GM18868 (cell line): ENCODE measurements at regions not wholly inside any gene's neighbourhood (a gene's known extent, or its start where the extent isn't known, plus 50 kb on each side); places are given as distances from the start of the nearest gene placed in this dataset.

Source experiments
- ATAC-seq: cut with Tn5 transposase; IDR thresholded peaks from one replicate; pipeline ENCODE4 v1.9.1; 2021; ENCODE audit warnings: mild to moderate bottlenecking, moderate library complexity; ENCODE audit not compliant: unreplicated experiment

GRCh38 chr16:79498928-79499327, 101.6 kb downstream of the MAF start:
- ATAC-seq, result no peak

DNA sequence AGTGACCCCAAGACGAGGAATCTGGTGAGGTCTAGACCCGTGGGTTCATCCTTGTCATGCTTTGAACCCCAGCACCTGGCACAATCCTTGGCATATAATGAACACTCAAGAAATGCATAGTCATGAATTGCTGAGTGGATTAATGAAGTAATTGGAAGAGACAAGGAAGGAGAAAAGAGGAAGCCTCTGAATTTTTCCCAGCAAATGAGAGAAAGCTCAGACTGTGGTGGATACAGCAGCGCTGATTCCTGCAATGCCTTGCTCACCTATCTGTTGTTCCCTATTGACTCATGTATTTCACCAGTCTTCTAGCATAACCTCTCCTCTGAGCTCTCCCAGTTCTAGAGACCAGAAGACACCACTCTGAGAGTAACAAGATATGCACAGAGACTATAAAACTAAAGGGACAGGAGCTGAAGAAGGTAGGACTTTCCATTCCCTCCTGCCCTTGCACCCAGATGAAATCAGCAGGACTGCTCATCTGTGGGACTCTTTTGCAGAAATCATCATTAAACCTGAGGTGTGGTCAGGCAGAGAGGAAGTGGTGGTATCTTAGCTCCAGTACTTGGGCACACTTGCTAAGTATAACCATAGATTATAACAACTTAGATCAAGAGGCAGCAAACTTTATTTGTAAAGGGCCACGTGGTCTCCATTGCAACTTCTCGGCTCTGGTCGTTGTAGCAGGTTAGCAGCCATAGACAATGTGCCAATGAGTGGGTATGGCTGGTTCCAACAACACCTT, 102.8 kb downstream of the MAF start:
- ATAC-seq, result no peak

GRCh38 chr16:79493911-79494310, 106.6 kb downstream of the MAF start:
- no peak for ATAC-seq

DNA sequence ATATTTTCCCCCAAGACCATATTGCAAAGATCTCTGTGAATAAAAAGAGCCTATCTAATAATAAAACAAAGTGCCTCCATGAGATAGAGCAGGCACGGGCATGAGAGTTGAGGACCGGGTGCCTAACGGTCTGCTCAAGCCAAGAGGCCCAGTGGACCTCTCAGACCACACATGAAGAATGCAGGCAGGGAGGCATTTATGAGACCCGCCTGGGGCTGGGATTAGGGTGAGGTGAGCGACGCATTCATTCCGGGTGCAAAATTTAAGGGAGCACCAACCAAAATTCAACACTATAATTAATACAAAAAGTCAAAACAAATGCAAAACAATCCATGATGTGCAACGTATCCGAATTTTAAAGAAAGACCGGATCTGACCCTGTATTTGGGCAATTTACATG, 108.5 kb downstream of the MAF start:
- ATAC-seq, result no peak

DNA sequence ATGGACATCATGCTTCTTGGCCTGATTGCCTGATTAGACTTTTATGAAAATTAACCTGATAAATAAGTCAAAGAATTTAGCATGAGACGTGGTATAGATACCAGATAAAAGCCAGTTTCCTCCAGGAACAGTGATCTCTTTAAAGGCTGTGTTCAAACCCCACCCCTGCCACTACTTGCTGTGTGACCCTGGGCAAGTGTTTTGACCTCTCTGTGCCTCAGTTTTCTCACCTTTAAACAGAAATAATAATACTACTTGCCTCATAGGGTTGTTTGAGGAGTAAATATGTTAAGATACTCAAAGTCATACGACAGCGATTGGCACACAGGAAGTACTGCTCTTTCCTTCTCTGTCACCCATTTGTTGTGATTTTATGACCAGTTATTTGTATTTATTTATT, 115.5 kb downstream of the MAF start:
- no peak for ATAC-seq

- no peak for ATAC-seq
Measured at GRCh38 chr16:79484237-79484636, 116.3 kb downstream of the MAF start.

DNA sequence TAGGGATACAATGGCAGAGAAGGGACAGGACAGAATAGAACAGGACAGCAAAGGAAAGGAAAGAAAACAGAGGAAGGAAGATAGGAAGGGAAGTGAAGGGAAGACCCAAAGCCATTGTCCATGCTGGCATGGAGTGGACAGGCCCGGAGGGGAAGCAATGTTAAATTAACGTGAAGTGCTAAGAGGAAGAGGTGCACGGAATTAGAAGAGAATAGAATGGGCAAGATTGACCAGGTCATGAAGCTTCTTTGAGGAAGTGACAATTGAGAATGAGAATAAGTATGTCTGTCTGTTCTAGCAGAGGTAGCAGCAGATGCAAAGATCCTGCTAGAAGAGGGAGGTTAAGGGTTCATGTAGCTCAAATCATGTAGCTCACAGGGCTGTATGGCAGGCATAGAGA, 117.2 kb downstream of the MAF start:
- ATAC-seq, result no peak

DNA sequence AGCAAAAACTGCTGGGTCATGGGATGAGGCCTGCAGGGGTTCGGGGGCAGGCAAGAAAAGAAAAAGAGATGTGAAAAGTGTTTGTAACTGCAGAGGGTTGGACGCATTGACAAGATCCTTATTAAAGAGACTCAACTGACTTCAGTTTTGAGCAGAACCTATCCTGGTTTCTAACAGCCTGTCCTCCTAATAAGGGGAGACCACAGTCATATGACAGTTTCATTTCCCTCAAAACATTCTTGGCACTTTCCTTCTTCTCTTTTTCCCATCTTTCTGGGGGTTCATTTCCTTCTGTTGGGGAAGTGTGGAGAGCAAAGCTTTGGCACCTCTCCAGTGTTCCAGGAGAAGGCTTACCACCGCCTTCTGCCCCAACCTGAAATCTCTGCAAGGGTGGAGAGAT, 118.5 kb downstream of the MAF start:
- no peak for ATAC-seq

DNA sequence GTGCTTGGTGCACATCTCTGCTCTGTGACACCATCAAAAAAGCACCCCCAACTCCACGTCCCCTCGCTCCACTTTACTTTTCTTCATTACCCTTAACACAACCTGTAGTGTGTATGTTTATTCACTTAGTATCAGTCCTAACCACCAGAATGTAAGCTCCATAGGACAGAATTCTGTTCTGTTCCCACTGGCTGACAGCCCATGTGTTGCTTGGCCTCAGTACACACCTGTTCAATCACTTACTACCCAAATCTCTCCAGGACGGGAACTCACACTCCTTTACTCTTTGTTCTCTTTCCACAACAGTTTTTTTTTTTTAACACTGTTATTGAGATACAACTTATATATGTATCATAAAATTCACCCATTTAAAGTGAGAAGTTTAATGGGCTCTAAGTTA, 119.6 kb downstream of the MAF start:
- ATAC-seq, result no peak

DNA sequence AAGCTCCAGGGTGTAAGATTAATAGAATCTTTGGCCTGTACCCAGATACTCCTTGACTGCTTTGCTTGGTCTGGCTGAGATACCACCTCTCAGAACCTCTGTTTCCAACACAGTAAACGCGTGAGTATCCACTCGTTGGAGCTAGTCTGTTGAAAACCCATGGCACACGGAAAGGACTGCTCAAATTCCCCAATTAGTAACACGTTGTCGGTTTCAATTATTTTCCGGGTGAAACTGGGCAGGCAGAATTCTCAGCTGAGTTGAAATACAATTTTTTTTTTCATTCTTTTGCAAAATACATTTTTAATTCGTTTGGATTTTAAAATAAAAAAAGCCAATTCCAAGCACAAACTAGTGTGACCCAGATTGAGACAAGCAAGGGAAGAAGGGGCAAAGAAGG, 120.5 kb downstream of the MAF start:
- ATAC-seq, result no peak

DNA sequence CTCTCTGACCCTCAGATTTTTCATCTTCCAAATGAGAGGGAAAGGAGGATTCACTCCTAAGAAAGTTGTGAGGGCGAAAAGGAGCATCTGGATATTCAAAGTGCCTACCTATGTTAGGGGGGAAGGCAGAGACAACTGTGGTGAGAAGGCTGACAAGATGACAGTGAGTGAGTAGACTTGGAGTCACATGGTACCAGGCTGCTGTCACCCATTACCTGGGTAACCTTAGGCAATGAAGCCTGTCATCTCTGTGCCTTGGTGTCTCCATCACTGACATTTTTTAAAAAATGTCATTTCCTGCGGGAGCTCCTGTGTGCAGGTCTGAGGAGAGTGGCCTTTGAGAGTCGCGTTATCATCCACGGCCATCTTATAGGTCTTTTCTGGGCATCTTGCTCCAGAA, 124.0 kb downstream of the MAF start:
- ATAC-seq, result no peak

GRCh38 chr16:79475841-79476240, 124.7 kb downstream of the MAF start:
- ATAC-seq, result no peak

DNA sequence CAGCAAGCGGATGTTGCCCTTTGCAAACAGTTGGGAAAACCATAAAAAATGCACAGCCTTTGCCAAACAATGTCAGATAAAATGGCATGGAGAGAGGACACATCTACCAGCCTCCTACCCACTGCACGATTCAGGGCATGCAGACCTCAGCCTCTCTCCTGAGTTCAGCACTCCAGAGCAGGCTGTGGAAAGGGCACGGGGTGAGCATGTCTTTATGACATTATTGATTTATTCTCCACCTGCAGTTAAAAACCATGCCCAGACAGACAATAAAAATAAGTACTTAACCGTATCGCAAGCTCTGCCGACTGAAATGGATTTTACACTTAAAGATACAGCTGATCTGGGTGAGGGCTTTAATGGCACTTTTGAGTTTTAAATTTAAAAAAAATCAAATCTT, 127.1 kb downstream of the MAF start:
- no peak for ATAC-seq

DNA sequence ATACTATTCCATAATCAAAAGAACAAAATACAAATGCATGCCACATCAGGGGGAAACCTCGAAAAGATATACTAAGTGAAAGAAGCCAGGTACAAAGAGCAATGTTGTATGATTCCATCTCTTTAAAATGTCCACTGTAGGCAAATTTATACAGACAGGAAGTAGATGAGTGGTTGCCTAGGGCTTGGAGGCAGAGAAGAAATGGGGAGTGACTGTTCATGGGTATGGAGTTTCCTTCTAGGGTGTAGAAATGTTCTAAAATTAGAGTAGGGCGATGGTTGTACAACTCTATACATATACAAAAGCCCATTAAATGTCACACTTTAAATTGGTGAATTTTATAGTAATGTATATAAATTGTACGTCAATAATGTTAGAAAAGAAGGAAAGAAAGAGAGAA, 128.1 kb downstream of the MAF start:
- no peak for ATAC-seq

DNA sequence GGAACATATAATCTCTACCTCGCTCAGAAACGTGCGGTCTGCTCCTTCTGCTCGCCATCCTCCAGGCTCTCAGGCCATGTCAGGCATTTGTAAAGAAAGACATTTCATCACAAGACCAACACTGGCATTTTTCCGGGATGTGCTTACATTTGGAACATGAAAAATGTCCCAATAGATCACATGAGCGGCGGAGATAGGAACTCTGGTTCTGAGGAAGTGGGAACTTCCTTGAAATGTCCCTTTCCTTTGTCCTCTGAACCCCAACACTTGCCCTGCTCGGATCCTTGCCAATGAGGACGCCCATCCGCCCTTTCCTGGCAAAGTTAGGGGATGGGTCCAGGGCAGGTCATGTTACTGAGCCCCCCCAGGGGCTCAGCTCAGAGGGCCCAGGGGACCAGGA, 130.5 kb downstream of the MAF start:
- no peak for ATAC-seq

- no peak for ATAC-seq
Measured at GRCh38 chr16:79468631-79469030, 131.9 kb downstream of the MAF start.

GRCh38 chr16:79468121-79468552, 132.4 kb downstream of the MAF start:
- no peak for ATAC-seq

- no peak for ATAC-seq
Measured at GRCh38 chr16:79466111-79466510, 134.4 kb downstream of the MAF start.

GRCh38 chr16:79463841-79464240, 136.7 kb downstream of the MAF start:
- no peak for ATAC-seq

- no peak for ATAC-seq
Measured at GRCh38 chr16:79456036-79456435, 144.5 kb downstream of the MAF start.

DNA sequence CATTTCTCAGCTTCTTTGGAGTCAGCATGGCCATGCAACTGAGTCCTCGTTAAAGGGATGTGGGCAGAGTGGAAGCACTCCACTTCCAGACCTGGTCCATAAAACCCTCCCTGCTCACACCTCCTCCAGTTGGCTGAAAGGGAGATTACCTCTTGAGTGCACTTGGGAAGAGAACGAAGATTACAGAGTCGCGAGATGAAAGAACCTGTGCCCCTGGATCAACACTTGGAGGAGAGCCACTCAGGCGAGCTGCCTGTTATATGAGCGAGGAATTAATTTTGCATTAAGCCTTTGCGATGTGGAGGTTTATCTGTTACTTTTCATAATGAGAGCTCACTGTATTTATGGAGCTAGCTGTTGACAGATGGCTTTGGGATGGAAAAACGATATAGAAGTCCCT, 147.9 kb downstream of the MAF start:
- no peak for ATAC-seq

DNA sequence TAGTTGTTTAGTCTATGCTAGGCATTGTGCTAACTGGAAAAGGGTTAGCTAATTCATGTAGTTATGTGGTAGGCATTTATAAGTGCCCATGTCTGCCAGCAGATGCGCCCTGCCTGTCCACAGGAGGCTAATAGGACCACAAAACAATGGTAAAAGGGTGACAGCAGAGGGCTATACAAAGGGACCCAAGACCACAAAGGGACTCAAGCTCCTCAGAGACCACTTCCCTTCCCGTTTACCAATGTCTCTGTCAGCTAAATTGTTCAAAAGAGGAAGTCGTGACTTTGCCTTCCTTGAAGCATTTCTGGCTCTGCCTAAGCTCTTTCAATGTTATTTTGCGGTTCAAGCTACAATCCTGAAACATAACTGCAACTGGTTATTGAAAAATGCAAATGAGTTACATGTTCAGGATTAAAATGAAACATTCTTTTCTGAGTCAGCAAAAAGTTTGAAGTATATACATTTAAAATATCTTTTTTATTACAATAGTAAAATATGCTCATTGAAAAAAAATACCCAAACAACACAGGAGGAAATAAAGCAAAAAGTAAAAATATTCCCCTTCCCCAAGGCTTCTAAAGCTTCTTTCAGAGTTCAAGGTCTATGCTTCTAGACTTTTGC, 149.2 kb downstream of the MAF start:
- no peak for ATAC-seq

DNA sequence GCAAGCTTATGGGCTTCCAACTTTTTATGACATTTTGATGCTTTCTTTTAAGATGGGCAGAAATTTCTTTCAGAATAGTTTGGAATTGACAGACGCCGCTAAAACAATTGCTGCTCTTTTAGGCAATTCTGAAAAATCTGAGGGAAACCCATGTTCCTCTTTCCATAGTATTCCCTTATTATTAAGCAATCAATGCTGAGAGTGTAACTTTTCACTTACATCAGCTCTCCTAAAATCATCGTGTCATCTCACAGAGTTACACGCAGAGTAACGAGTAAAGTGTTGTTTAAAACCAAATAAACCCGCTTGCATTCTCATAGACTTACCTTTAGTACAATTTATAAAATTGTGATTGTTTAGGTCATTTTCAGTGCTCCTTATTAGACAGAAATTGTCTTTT, 150.6 kb downstream of the MAF start:
- ATAC-seq, result no peak
